OCI-M1 (cell line): ENCODE measurements at regions not wholly inside any gene's neighbourhood (a gene's known extent, or its start where the extent isn't known, plus 50 kb on each side); places are given as distances from the start of the nearest gene placed in this dataset.

Experiments
- DNase-seq: peaks from one replicate; lab custom pipeline; 2025; lab: John Stamatoyannopoulos, UW

GRCh38 chr12:107891967-107892366, 117.5 kb downstream of the ASCL4 start:
- DNase-seq = peak; percentile 26

GRCh38 chr12:107894589-107894988, 120.1 kb downstream of the ASCL4 start:
- DNase-seq = no peak

- DNase-seq = no peak
Measured at GRCh38 chr12:107895966-107896365, 121.5 kb downstream of the ASCL4 start.

- no peak for DNase-seq
Measured at GRCh38 chr12:107900588-107900987, 126.1 kb downstream of the ASCL4 start.

GRCh38 chr12:107903341-107904061, 129.0 kb downstream of the ASCL4 start:
- DNase-seq = no peak

- no peak for DNase-seq
Measured at GRCh38 chr12:107906707-107907106, 132.2 kb downstream of the ASCL4 start.

GRCh38 chr12:107912421-107913004, 138.0 kb downstream of the ASCL4 start:
- peak; percentile 61 for DNase-seq

- peak; percentile 25 for DNase-seq
Measured at GRCh38 chr12:107914460-107914977, 140.0 kb downstream of the ASCL4 start.

- DNase-seq = peak; percentile 24
Measured at GRCh38 chr12:107917912-107918800, 143.7 kb downstream of the ASCL4 start.

- no peak for DNase-seq
Measured at GRCh38 chr12:107921062-107921461, 146.6 kb downstream of the ASCL4 start.

- no peak for DNase-seq
Measured at GRCh38 chr12:107925125-107925524, 150.6 kb downstream of the ASCL4 start.

GRCh38 chr12:107929436-107929835, 154.9 kb downstream of the ASCL4 start:
- peak; percentile 39 for DNase-seq

- DNase-seq = no peak
Measured at GRCh38 chr12:107931761-107932160, 157.3 kb downstream of the ASCL4 start.

- no peak for DNase-seq
Measured at GRCh38 chr12:107938446-107938845, 163.9 kb downstream of the ASCL4 start.

GRCh38 chr12:107948391-107948945, 174.0 kb downstream of the ASCL4 start:
- DNase-seq = no peak

GRCh38 chr12:107951024-107951423, 176.5 kb downstream of the ASCL4 start:
- no peak for DNase-seq

GRCh38 chr12:107955966-107956643, 173.0 kb upstream of the WSCD2 start:
- no peak for DNase-seq

GRCh38 chr12:107957459-107957858, 171.6 kb upstream of the WSCD2 start:
- no peak for DNase-seq

GRCh38 chr12:107963635-107964034, 165.5 kb upstream of the WSCD2 start:
- DNase-seq = no peak

GRCh38 chr12:107967170-107967569, 161.9 kb upstream of the WSCD2 start:
- DNase-seq = peak; percentile 24

- DNase-seq = no peak
Measured at GRCh38 chr12:107973950-107974349, 155.1 kb upstream of the WSCD2 start.

- no peak for DNase-seq
Measured at GRCh38 chr12:107976331-107976730, 152.8 kb upstream of the WSCD2 start.
